ENCODE measurements at regions not wholly inside any gene's neighbourhood (a gene's known extent, or its start where the extent isn't known, plus 50 kb on each side); places are given as distances from the start of the nearest gene placed in this dataset.
A peak's percentile ranks its signal among the peaks of the same experiment; 100 is the strongest.

DNA sequence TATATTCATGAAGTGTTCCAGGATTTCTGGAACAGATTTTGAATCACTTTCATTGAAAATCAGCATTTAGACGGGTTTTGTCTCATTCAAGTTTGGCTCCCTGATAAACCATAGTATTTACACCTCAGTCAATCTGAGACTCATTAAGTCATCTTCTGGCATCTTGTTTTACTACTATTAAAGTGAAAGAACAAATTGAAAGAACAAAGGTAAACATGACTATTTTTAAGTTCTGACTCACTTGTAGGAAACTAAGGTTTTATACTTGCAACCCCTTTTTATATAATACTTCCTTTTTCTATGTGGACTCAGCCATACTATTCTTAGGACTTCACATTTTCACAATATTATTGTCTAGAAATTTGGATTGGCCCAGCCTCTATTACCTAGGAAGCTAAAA is 854.4 kb downstream of the SQOR start:
- FAIRE-seq (no peak), DNase-seq (ENCODE audit: insufficient read length, low spot score) (no peak)
- TF ChIP-seq, protein P1, sequence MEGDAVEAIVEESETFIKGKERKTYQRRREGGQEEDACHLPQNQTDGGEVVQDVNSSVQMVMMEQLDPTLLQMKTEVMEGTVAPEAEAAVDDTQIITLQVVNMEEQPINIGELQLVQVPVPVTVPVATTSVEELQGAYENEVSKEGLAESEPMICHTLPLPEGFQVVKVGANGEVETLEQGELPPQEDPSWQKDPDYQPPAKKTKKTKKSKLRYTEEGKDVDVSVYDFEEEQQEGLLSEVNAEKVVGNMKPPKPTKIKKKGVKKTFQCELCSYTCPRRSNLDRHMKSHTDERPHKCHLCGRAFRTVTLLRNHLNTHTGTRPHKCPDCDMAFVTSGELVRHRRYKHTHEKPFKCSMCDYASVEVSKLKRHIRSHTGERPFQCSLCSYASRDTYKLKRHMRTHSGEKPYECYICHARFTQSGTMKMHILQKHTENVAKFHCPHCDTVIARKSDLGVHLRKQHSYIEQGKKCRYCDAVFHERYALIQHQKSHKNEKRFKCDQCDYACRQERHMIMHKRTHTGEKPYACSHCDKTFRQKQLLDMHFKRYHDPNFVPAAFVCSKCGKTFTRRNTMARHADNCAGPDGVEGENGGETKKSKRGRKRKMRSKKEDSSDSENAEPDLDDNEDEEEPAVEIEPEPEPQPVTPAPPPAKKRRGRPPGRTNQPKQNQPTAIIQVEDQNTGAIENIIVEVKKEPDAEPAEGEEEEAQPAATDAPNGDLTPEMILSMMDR (IDR thresholded peaks at IDR 0.05; ENCODE audit: insufficient read depth, missing control alignments), result no peak

GRCh38 chr15:46496491-46497115 is 861.8 kb downstream of the SQOR start:
- DNase-seq (ENCODE audit: insufficient read length, low spot score), result no peak
- TF ChIP-seq, protein P1 (IDR thresholded peaks at IDR 0.05; ENCODE audit: insufficient read depth, missing control alignments), result no peak
- no peak for FAIRE-seq

DNA sequence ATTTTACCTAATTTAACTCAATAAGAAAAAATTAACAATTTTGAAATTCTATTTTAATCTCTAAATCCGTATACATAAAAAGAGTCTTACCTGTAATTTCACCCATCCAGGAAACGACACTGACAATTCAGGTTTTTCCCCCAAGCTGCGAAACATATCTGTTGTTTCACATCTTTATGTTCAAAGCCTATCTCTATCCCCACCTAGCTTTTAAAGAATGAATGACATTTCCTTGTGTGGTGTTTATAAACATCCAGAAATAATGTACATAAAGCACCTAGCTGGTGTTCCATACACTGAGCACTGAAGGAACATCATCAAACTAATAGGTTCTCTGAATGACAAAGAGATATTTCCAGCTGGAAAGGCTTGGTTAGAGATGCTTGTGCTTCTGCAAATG is 867.8 kb downstream of the SQOR start:
- TF ChIP-seq, protein P1 (IDR thresholded peaks at IDR 0.05; ENCODE audit: insufficient read depth, missing control alignments), result peak; percentile 47
- no peak for DNase-seq (ENCODE audit: insufficient read length, low spot score)
- FAIRE-seq, result no peak

DNA sequence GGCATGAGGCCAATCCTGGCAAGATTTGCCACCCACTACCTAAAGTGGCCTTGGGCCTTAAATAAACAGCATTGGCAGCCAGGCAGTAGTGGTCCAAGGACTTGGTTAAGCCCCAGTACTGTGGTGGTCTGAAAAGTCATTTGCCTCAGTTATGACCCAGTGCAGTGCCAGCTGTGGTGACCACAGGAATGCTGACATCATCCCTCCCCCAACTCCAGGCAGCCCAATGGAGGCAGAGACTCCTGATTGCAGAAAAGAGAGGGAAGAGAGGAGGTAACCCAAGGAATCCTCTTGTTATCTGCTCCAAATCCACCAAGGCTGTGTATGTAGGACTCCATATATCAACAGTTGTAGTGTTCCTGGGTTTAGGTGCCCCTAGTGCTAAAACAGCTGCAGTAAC is 883.6 kb downstream of the SQOR start:
- FAIRE-seq (no peak), DNase-seq (ENCODE audit: insufficient read length, low spot score) (no peak)
- TF ChIP-seq, protein P1 (IDR thresholded peaks at IDR 0.05; ENCODE audit: insufficient read depth, missing control alignments), result no peak

DNA sequence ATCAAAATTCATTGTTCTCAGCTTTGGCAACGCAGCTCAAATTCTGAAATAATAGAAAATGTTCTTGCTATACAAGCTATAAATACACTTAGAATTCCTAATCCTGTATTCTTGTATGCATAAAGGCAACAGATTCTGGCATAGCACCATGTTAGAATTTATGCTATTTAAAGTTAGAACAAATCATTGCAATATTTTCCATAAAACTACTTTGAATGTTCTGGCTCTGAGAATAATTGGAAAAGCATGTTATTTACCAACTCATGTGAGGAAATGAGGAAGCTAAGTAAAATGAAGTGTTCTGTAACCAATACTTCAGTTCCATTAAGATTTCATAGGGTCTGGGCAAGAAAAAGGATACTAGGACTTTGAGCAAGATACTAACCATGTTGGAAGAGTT is 888.9 kb downstream of the SQOR start:
- FAIRE-seq (no peak), DNase-seq (ENCODE audit: insufficient read length, low spot score) (no peak)
- TF ChIP-seq, protein P1 (IDR thresholded peaks at IDR 0.05; ENCODE audit: insufficient read depth, missing control alignments), result no peak

GRCh38 chr15:46525984-46526725 is 891.3 kb downstream of the SQOR start:
- no peak for DNase-seq (ENCODE audit: insufficient read length, low spot score)
- TF ChIP-seq, protein P1 (IDR thresholded peaks at IDR 0.05; ENCODE audit: insufficient read depth, missing control alignments), result no peak
- FAIRE-seq, result no peak

DNA sequence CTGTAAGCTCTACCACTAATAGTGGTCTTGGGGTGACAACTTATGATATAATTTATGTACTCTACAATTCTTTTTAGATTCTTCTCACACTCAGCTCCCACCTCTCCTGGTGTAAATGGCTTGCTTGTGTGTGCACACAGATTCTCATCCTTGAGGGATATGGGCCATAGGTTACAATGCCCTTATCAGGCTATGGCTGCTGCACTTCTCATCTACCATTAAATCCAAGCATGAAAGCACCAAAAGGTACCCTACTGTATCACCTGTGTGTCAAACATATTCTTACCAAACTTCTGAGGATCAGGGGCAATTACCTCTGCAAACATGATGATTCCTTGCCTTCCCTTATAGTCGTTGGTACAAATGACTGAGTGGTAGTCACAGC is 891.9 kb downstream of the SQOR start:
- TF ChIP-seq, protein P1 (IDR thresholded peaks at IDR 0.05; ENCODE audit: insufficient read depth, missing control alignments), result no peak
- DNase-seq (ENCODE audit: insufficient read length, low spot score) (no peak), FAIRE-seq (no peak)

Data from D721Med (cell line).